PC-9 (cell line): ENCODE measurements at regions not wholly inside any gene's neighbourhood (a gene's known extent, or its start where the extent isn't known, plus 50 kb on each side); places are given as distances from the start of the nearest gene placed in this dataset.

Source experiments
- EZH2 ChIP-seq: fragments of 200-600 bp; sonication (generic); IDR thresholded peaks from 2 replicates; pipeline ENCODE4 v1.8.0; 2017; ENCODE audit warnings: antibody characterized with exemption, low read depth
- TF ChIP-seq, protein P1 (sequence below): fragments of 200-600 bp; sonication (generic); conservative IDR thresholded peaks from 2 replicates; pipeline ENCODE4 v1.6.1; 2017; ENCODE audit warnings: mixed run types, antibody characterized with exemption, mild to moderate bottlenecking, moderate library complexity

DNA sequence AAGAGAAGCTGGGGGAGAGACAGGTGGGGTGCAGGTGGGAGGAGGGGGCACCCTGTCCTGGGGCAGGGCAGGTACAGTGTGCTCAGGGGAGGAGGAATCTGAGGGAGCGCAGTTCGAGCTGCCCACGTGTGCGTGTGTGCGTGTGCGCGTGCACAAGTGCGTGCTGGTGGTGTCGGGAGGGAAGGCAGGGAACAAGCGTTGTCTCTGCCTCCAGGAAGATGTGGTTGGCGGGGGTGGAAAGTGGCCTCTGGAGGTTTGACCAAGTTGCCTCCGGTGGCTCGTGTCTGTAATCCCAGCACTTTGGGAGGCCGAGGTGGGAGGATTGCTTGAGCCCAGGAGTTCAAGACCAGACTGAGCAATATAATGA is 49.9 kb upstream of the THY1 start:
- TF ChIP-seq, protein P1, sequence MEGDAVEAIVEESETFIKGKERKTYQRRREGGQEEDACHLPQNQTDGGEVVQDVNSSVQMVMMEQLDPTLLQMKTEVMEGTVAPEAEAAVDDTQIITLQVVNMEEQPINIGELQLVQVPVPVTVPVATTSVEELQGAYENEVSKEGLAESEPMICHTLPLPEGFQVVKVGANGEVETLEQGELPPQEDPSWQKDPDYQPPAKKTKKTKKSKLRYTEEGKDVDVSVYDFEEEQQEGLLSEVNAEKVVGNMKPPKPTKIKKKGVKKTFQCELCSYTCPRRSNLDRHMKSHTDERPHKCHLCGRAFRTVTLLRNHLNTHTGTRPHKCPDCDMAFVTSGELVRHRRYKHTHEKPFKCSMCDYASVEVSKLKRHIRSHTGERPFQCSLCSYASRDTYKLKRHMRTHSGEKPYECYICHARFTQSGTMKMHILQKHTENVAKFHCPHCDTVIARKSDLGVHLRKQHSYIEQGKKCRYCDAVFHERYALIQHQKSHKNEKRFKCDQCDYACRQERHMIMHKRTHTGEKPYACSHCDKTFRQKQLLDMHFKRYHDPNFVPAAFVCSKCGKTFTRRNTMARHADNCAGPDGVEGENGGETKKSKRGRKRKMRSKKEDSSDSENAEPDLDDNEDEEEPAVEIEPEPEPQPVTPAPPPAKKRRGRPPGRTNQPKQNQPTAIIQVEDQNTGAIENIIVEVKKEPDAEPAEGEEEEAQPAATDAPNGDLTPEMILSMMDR, result no peak
- TF ChIP-seq EZH2, result no peak
